Stimulated activated CD4-positive, alpha-beta T cell treated with anti-CD3 and anti-CD28 coated beads, Interleukin-15, amount 100 ng/mL, for 1 hour (primary cell): ENCODE measurements at regions not wholly inside any gene's neighbourhood (a gene's known extent, or its start where the extent isn't known, plus 50 kb on each side); places are given as distances from the start of the nearest gene placed in this dataset.

Experiments used
- DNase-seq, 2 donors: peaks; one replicate each; pipeline ENCODE4 v3.0.0-alpha.2; 2020; ENCODE audit warnings: low read depth in 1 of 2, low spot score in 1 of 2

DNA sequence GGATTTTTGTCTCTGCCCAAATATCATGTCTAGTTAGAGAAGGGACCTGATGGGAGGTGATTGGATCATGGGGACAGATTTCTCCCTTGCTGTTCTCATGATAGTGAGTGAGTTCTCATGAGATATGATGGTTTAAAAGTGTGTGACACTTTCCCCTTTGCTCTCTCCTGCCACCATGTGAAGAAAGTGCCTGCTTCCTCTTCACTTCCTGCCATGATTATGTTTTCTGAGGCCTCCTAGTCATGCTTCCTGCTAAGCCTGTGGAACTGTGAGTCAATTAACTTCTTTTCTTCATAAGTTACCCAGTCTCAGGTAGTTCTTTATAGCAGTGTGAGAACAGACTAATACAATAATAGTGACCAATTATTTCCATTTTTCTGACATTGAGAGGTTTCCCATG lies 167.3 kb upstream of the CYRIA start:
- no peak for DNase-seq

- DNase-seq: no peak
These were observed 163.2 kb upstream of the CYRIA start for GRCh38 chr2:16828828-16829160.

DNA sequence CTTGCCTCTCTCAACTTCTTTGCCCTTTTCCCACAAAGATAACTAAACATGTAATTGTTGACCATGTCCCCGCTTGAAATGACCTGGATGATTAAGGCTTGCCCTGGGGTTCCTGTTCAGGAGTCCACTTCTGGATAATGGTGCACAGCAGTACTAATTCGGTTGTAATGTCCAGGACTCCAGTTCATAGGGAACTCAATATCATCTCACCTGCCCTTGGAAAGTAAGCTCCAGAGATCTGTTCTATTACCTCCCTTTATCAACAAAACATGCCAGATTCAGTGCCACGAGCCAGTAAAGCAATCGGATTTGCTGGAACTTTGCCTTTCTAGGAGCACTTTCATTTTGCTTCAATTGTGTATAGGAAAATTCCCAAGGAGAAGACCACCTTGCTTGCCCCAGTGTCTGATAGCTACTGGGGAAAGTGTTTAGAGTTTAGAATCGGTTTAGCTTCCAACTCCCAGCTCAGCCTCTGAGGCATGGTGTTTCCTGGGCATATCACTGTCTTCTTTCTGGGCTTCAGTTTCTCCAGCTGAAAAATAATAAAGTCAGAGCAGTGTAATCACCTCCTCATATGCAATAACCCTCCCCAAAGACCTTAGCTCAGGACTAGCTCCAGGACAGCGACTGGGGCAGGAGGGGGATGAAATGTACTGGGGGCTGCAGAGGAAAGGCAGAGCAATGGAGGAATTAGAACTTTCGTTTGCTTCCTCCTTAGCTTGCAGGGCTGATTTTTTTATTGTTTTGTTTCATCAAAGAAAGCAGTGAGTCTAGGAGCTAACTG lies 162.6 kb upstream of the CYRIA start:
- DNase-seq: no peak

- no peak for DNase-seq
These were observed 158.8 kb upstream of the CYRIA start for GRCh38 chr2:16824472-16824871.

- no peak for DNase-seq
These were observed 156.1 kb upstream of the CYRIA start for GRCh38 chr2:16821692-16822091.

GRCh38 chr2:16818203-16818556 lies 152.5 kb upstream of the CYRIA start:
- DNase-seq: no peak

DNA sequence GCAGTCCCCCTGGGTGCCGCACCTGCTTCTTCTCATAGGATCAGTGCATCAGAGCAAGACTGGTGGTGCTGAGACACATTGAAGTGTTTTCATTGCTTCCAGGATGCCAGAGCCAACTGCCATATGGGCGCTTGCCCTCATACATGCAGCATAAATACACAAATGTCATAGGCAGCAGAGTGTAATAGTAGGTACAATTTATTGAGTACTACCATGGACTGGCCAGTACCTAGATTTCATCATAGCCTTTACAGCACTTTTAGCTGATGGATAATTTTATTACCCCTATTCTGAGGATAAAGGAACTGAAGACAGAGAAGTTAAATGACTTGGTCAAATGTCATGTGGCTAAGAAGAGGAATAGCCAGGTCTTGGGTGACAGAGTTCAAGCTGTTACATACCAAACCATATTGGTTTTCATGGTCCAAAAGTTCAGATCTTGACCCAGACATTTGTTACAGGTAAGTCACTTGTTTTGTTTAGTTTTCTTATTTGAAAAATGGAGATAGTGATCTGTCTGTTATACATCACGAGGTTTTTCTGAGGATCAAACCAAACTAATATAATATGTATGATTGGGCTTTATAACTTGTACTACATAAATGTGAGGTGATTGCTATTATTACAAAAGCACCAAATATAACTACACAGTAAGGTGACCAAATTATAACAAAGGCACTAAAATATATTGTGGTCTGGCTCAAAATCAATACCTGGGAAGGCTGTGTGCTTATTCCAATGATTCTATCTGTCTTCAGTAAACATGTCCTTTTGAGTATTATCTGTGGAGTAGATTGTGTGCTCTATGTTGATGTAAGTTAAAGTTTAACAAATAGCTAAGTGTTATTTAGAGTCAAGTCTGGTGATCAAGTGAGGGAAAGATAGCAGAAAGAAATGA lies 151.9 kb upstream of the CYRIA start:
- DNase-seq: no peak

GRCh38 chr2:16816522-16816921 lies 150.9 kb upstream of the CYRIA start:
- DNase-seq: no peak

DNA sequence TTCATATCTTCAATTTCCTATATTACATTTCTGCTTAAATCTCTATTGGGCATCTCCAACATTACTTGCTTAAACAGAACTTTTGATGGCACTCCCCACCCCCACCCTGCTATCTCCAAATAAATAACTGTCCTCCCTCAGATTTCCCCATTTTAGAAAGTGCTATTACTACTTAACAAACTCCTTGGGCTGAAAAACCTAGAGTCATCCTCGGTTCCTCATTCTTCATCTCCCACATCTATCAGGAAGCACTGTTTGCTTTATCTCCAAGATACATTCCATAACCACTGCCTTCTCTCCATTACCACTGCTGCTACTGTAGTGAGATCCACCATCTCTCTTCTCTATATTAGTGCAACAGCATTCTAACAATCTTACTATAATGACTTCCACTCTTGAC lies 150.4 kb upstream of the CYRIA start:
- DNase-seq: no peak

DNA sequence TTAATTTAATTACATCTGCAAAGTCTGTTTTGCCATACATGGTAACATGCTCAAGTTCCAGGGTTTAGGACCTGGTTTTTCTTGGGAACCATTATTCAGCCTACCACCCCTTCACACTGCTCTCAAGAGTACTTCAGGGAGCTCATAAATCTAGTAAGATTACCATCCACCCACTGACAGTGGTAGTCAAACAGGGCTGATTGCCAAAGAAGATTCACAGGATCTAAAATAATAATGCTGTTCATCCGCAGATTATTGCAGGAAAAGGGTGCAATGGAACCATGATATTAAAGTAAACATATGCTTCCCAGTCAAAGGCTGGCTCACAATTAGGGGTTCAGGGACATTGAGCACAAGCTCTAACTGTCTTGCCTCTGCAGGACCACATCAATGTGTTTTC lies 148.0 kb upstream of the CYRIA start:
- no peak for DNase-seq

DNA sequence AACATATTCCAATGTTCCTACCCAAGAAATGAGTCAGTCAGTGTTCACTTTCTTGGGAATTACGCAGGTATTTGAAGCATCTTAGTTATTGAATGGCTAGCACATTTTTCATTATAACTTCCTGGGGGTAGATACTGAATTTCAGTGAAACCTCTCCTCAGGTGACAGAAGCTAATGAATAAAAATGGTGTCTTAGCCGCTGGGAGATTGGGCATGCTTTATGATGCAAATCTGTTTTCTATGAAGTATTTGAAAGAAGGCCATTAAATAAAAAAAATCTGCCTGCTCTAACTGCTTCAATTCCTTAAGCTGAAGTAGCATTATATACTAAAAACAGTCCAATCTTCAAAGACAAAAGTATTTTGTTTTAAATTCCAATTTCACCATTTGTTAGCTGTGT lies 132.8 kb upstream of the CYRIA start:
- DNase-seq: no peak

- no peak for DNase-seq
These were observed 125.9 kb upstream of the CYRIA start for GRCh38 chr2:16791496-16791895.

DNA sequence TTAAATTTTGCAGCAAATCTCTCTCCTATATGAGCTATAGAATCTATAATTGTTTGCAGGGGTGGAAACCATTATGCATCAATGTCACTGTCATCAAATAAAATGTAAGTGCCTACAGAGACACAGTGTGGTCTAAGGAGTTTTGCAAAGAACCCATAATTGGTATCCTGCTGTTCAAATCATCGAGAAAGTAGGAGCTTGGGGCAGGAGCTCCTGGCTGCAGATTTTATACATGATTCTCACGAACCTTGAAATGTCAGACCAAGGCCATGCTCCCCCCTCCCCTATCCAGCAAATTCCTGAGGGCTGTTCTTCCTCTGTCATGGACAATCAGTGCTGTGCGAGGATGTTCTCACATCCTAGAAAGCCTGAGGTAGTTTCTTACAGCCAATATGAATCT lies 119.5 kb upstream of the CYRIA start:
- no peak for DNase-seq

DNA sequence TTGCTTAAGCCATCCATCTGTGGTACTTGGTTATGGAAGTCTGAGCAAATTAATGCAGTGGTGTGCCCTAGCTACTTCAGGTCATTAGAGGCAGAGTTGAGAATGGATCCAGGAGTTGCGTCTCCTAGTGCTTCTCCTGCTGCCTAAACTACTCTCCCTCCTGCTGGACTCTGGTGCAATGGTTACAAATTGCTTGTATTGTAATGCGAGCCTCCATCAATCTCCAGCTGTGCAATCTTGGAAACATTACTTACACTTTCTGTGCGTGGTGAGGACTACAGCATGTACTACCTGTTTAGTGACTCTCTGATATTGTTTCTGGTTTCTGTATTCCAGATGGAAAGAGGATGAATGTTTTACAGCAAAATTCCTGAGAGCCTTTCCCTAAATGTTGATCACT lies 119.0 kb upstream of the CYRIA start:
- no peak for DNase-seq

DNA sequence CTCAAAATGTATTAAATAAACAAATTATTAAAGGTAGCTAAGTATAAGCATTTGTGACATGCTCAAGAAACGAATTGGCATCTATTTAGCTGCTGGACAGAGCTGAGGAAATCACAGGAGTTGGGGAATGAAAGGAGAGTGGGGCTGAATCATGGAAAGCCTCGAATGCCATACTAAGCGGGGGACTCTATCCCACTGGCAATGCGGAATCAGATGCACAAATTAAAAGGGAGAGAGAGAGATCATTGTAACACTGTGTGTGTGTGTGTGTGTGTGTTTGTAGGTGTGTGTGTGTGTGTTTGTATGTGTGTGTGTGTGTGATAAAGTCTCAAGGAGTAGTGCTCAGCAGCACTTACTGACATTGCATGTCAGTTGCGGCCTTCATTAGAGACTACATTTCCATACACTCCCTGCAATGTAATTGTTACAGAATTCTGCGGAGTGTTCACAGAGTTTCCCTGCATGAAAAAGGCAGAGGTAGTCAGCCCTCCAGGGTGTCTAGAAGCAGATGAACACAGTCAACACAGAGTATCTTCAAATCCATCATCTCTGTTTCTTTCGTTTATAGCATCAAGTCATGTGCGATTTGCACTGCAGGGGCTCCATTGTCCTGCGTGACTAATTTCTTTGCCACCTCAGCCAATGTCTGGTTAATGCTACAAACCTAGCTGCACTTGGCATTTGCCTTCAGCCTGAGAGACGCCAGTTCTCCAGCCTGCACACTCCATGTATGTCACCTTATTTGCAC lies 111.7 kb upstream of the CYRIA start:
- DNase-seq: no peak

DNA sequence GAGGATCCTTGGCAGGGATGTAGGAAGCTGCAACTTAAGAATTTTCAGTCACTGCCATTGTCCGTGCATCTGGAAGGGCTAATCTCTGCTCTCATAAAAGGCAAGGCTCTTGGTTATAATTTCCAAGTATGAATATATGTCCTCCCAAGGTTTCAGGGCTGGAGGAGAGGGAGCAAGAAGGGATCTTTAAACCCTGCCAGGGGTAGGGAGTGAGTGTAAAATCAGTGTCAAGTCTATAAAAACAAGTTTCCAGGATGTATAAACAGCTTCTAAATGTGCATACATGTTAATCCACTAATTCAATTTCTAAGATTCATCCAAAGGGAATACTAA lies 110.2 kb upstream of the CYRIA start:
- no peak for DNase-seq

DNA sequence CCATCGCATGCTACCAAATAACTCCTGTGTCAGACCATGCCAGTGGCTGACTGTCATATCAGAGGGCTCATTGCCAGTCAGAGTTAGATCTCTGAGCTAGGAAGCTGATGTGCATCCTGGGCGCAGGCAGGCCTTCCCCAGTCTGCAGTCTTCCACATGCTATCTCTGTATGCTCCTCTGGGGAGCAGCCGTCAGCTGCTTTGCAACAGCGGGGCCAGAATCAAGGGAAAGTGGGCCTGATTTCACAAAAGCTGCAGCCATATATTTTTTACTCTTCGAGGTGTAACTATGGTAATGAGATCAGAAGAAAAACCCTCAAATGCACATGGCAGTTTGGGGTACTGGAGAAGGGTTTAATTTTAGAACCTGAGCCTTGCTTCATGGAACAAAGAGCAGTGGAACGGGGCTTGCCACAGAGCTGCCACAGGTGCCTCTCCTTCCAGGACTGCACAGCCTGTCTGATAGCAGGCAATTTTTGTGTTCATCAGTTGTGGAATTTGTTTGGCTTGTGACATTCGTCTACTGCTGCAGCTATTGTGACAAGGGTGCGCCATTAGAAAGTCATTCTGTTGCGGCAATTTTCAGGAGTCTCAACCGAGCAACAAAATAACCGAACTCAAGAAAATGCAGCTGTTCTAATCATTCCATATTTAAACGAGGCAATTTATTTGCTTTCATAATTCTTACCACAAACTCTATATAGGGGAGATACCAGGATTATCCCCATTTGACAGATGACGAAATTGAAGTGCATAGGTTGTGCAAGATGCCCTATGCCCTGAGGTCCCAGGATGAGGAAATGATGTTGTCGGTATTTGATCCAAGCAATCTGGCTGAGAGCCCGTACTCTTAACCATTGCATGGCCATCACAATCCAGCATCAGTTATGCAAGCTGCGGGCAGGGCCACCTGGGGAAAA lies 109.6 kb upstream of the CYRIA start:
- no peak for DNase-seq

GRCh38 chr2:16774091-16774490 lies 108.5 kb upstream of the CYRIA start:
- DNase-seq: no peak

GRCh38 chr2:16773080-16773713 lies 107.6 kb upstream of the CYRIA start:
- no peak for DNase-seq

GRCh38 chr2:16767789-16768476 lies 102.3 kb upstream of the CYRIA start:
- DNase-seq: no peak
